Activated naive CD4-positive, alpha-beta T cell treated with Interleukin-2 at 50 U/mL for 16 hours (primary cell): ENCODE measurements at regions not wholly inside any gene's neighbourhood (a gene's known extent, or its start where the extent isn't known, plus 50 kb on each side); places are given as distances from the start of the nearest gene placed in this dataset.

Experiments used
- DNase-seq: peaks from one replicate; pipeline ENCODE4 v3.0.0-alpha.2; 2020

GRCh38 chr7:18154726-18155125, 127.1 kb upstream of the PRPS1L1 start:
- DNase-seq = no peak

GRCh38 chr7:18157233-18157632, 129.6 kb upstream of the PRPS1L1 start:
- no peak for DNase-seq

- DNase-seq = no peak
Observed at GRCh38 chr7:18162657-18163056, 135.0 kb upstream of the PRPS1L1 start.

DNA sequence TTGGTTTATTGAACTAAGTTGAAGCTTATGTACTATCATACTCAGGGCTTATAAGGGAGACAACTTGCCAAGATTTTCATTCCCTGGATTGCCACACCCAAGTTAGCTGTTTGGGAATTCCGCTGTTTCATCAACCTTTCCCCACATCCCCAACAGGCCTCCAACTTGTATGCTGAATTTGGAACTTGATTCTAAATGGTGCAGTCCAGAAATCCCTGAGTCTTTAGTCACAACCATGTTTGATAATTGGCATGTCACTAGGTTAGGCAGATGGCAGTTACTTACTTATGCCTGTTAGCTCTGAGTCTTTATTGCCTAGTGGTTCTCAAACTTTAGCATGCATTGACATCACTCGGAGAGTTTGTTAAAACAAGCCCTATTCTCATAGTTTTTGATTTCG, 135.4 kb upstream of the PRPS1L1 start:
- no peak for DNase-seq

DNA sequence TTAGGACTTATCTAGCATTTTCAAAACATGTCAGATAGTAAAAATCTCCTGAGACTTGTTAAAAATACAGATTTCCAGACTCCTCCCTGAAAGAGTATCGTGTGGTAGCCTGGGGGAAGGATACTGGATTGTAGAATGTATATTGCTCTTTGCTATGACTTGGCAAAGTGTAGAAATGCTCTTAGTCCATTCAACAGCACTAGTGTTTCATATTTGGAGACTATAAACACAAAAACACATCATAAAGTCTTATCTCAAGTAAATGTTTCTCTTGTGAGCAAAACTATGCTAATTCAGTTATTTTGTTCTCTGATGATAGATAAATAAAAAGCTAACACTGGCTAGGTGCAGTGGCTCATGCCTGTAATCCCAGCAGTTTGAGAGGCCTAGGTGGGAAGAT, 137.5 kb upstream of the PRPS1L1 start:
- DNase-seq = no peak

DNA sequence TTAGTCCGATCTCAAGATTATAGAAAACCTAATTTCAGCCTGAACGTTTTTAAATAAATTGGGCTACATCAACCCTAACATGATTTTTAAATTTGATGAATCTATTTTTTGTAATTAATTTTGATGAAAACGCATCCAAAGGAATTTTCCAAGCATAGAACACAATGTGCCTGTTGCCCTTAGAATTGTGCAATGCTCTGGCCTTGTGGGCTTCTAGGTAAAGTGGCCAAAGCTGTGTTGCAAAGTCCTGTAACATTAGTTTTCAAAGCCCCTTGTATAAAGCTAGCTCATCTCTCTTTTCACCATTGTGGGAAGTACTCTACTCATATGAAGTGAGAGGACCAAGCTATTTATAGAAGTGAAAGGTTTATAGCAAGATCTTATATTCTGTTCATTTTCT, 138.4 kb upstream of the PRPS1L1 start:
- no peak for DNase-seq

GRCh38 chr7:18167815-18168214, 140.2 kb upstream of the PRPS1L1 start:
- no peak for DNase-seq

GRCh38 chr7:18174996-18175395, 147.3 kb upstream of the PRPS1L1 start:
- no peak for DNase-seq

GRCh38 chr7:18175801-18176450, 148.3 kb upstream of the PRPS1L1 start:
- DNase-seq = no peak

- DNase-seq = no peak
Observed at GRCh38 chr7:18177129-18177814, 149.6 kb upstream of the PRPS1L1 start.

GRCh38 chr7:18177815-18178660, 150.4 kb upstream of the PRPS1L1 start:
- no peak for DNase-seq

DNA sequence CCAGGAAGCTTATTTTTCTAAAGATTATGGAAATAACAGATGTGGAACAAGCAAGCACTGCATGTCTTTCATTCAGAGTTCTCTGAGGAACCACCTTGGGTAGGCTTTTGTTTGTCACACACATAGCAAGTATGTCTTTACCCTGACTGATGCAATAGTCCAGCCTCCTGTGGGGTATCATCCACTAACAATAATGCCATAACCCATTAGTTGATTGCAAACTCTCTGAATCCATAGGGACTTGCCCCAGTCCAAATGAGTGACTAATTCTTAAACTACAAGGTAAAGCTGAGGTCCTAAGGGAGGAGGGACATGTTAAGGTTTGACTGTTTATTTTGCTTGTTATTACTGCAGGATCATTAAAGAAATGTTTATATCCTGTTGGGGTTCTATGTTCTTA, 151.4 kb upstream of the PRPS1L1 start:
- no peak for DNase-seq

- no peak for DNase-seq
Observed at GRCh38 chr7:18180685-18181084, 153.0 kb upstream of the PRPS1L1 start.

- no peak for DNase-seq
Observed at GRCh38 chr7:18189500-18190126, 162.0 kb upstream of the PRPS1L1 start.

- no peak for DNase-seq
Observed at GRCh38 chr7:18191341-18191740, 163.7 kb upstream of the PRPS1L1 start.

- no peak for DNase-seq
Observed at GRCh38 chr7:18191862-18192625, 164.4 kb upstream of the PRPS1L1 start.

- no peak for DNase-seq
Observed at GRCh38 chr7:18194616-18195015, 167.0 kb upstream of the PRPS1L1 start.

DNA sequence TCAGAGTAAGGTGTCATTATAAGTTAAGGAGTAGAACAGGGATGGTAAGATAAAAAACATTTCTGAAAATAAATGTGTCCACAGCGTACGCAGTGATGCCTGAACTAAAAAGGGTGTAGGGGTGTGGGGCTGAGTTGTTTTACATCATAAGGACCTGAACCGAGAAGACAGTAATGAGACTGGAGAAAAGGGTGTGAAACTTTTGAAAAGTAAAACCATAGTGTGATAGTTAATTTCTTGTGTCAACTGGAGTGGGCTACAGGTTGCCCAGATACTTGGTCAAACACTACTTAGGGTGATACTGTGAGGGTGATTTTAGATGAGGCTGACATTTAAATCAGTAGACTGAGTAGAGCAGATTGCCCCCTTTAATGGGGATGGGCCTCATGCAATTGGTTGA, 169.0 kb upstream of the PRPS1L1 start:
- no peak for DNase-seq

- no peak for DNase-seq
Observed at GRCh38 chr7:18198868-18199267, 171.2 kb upstream of the PRPS1L1 start.

DNA sequence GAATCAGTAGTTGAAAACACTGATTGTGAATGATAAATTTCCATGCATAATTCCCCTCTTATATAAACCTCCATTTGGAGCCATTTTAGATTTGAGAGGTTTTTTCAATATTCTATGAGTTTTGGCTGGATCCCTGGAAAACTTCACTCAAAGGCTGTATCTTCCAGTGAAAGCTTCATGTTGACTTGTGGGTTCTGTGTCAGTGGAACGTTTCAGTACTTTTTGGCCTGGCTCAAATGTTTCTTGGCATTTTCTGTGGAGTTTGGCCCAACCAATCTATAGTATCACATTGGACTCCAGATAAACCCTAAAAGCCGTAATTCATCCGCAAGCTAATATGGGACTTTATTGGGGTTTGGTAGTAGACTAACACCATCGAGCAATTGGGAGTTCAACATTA, 172.6 kb upstream of the PRPS1L1 start:
- DNase-seq = no peak

DNA sequence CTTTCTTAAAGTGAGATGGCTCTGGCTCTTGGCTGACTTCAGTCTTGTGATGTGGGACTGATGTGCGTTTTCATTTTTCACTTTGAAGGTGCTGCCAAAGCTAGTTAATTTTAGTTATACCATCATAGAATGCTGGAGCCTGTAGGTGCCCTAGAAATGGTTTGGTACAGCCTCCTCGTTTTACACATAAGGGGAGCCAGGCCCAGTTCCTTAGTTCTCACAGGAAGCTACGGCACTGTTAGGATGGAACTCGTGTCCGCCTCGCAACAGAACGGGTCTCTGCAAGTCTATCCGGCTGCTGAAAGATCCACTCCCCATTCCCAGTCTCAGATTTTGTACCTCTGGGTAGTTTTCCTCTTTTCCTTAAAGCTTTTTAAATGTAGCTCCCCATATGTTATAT, 173.2 kb upstream of the PRPS1L1 start:
- no peak for DNase-seq

DNA sequence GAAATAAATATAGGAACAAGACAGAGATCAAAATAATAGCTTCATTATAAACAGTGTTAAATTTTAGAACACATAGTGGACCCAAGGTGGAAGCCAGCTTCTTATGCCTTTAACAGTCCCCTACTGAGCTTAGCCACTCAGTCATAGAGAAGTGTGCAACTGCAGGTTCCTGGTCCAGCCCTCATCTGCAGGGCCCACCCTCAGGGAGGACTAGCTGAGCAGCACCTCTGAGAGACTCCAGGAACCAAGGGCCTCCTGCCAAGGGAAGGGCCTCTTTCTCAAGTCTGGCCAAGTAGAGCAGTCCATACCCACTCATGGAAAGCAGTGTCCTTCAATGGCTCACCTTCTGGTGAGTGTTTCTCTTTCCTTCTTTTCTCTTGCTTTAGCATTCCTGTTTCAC, 173.7 kb upstream of the PRPS1L1 start:
- DNase-seq = no peak
